CD4-positive, alpha-beta T cell (primary cell): ENCODE measurements at regions not wholly inside any gene's neighbourhood (a gene's known extent, or its start where the extent isn't known, plus 50 kb on each side); places are given as distances from the start of the nearest gene placed in this dataset.

Source experiments
- ATAC-seq: fragments of 200-7000 bp; cut with Tn5 transposase; one replicate; pipeline ENCODE4 v1.10.0; 2022; ENCODE audit warnings: mild to moderate bottlenecking; ENCODE audit not compliant: poor library complexity
- CTCF ChIA-PET: fragments of 350-600 bp; sonication (Branson Sonifier 250); formaldehyde crosslinking; loops from one replicate; lab custom pipeline; 2021; ENCODE audit warnings: antibody characterized with exemption, inconsistent platforms; lab: Charles Lee
- POLR2A ChIA-PET: fragments of 350-600 bp; sonication (Branson Sonifier 250); formaldehyde crosslinking; loops from one replicate; lab custom pipeline; 2021; ENCODE audit warnings: antibody characterized with exemption, inconsistent platforms; lab: Charles Lee
- DNase-seq, 14 experiments: peaks; one replicate each; pipeline ENCODE4 v3.0.0-alpha.2; 2013 to 2020; ENCODE audit warnings: mixed read lengths in 2 of 14
- H3K27ac ChIP-seq, 2 donors: one replicate each; pipeline versions ENCODE4 v1.5.1 to v1.7.0; 2013; ENCODE audit warnings: low read length in 2 of 2, low read depth in 1 of 2, mild to moderate bottlenecking in 1 of 2
- H3K27me3 ChIP-seq, 2 experiments: 1 replicate in 1 of 2; 2 replicates in 1 of 2; pipeline versions ENCODE4 v1.6.1 to v1.7.0; 2013; ENCODE audit warnings: low read length in 2 of 2, control low read depth in 1 of 2, mild to moderate bottlenecking in 1 of 2, moderate library complexity in 1 of 2; ENCODE audit not compliant: insufficient read depth in 2 of 2, control insufficient read depth in 1 of 2
- H3K36me3 ChIP-seq: one replicate; pipeline ENCODE4 v1.6.1; 2013; ENCODE audit warnings: low read length, control low read depth; ENCODE audit not compliant: insufficient read depth
- H3K4me1 ChIP-seq: one replicate; pipeline ENCODE4 v1.6.1; 2013; ENCODE audit warnings: low read length, control low read depth; ENCODE audit not compliant: insufficient read depth
- H3K4me3 ChIP-seq: one replicate; pipeline ENCODE4 v1.5.1; 2013; ENCODE audit warnings: mild to moderate bottlenecking, low read length, moderate library complexity
- H3K9me3 ChIP-seq, 2 experiments: 1 replicate in 1 of 2; 2 replicates in 1 of 2; pipeline versions ENCODE4 v1.6.1 to v1.7.0; 2013; ENCODE audit warnings: low read length in 2 of 2, mild to moderate bottlenecking in 2 of 2, control low read depth in 1 of 2, moderate library complexity in 1 of 2; ENCODE audit not compliant: control insufficient read depth in 1 of 2, insufficient read depth in 1 of 2
- H3K27ac Mint-ChIP-seq: one replicate; pipeline ENCODE4 v1.8.0; 2020; ENCODE audit warnings: mixed read lengths
- H3K27me3 Mint-ChIP-seq: one replicate; pipeline ENCODE4 v1.8.0; 2021; ENCODE audit warnings: mixed read lengths
- H3K36me3 Mint-ChIP-seq: one replicate; pipeline ENCODE4 v1.8.0; 2021; ENCODE audit warnings: low read depth, mixed read lengths
- H3K4me1 Mint-ChIP-seq: one replicate; pipeline ENCODE4 v1.8.0; 2021; ENCODE audit warnings: low read depth, mixed read lengths
- H3K4me3 Mint-ChIP-seq: one replicate; pipeline ENCODE4 v1.8.0; 2020; ENCODE audit warnings: mild to moderate bottlenecking, mixed read lengths
- H3K9me3 Mint-ChIP-seq: one replicate; pipeline ENCODE4 v1.8.0; 2020; ENCODE audit warnings: mixed read lengths
- intact Hi-C, 2 experiments: fragments of 100-400 bp; cut with DNase I in 1 of 2; cut with micrococcal nuclease in 1 of 2; formaldehyde crosslinking; loops; one replicate each; pipeline versions ENCODE4 v1.15.1 to v1.9.0; 2023 to 2025; cut with DNase I, micrococcal nuclease
- TF ChIP-seq, protein P1 (sequence below): fragments of 200-600 bp; IDR thresholded peaks from one replicate; pipeline ENCODE4 v1.8.0; 2022; ENCODE audit warnings: antibody characterized with exemption, mild to moderate bottlenecking

DNA sequence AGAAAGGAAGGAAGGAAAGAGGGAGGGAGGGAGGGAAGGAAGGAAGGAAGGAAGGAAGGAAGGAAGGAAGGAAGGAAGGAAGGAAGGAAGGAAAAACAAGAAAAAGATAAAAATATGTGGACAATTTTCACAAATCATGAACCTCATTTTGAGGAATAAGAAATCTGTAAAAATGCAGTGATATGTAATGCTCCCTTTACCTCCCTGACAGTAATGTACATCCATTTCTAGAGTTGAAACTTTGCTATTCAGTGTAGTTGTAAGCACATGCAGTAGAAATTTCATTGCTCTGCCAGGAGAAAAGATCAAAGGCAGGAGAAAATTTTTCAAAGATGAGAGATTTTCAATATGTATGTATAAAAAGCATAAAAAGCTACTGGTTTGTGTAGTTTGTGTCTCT is 189.5 kb upstream of the MYO3A start:
- intact Hi-C loops, result no loop called here
- no peak for ATAC-seq
- H3K4me3 Mint-ChIP-seq, result no peak overlapping the region

DNA sequence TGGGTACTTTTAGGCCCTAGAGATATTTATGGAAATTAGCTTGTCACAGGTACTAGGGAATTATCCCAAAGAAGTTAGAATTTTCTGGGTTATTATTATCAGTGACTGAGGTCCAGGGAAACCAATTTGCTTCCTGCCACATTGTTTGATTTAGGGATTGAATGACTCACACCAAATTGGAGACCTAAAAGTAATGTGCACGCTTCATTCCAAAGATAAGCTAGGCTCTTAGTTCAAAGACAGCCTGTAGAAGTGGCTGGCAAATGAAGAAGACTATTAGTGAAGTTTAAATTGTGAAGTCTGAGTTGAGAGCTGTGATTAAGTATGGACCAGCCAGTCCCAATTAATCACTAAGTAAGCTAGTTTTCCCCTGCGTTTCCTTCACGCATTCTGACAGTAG is 188.1 kb upstream of the MYO3A start:
- Mint-ChIP-seq H3K27ac (no peak overlapping the region), H3K4me1 (no peaks in the 10 kb centered on the region), H3K36me3 (no peaks in the 10 kb centered on the region), H3K9me3 (peaks cover 3% of the 10 kb centered on the region), H3K27me3 (no peaks in the 10 kb centered on the region), H3K4me3 (no peak overlapping the region)
- Histone ChIP-seq H3K27me3 (no peaks in the 10 kb centered on the region), H3K27ac (no peak overlapping the region), H3K36me3 (no peaks in the 10 kb centered on the region), H3K4me1 (no peaks in the 10 kb centered on the region), H3K9me3 (no peaks in the 10 kb centered on the region), H3K4me3 (no peak overlapping the region)
- TF ChIP-seq, protein P1, sequence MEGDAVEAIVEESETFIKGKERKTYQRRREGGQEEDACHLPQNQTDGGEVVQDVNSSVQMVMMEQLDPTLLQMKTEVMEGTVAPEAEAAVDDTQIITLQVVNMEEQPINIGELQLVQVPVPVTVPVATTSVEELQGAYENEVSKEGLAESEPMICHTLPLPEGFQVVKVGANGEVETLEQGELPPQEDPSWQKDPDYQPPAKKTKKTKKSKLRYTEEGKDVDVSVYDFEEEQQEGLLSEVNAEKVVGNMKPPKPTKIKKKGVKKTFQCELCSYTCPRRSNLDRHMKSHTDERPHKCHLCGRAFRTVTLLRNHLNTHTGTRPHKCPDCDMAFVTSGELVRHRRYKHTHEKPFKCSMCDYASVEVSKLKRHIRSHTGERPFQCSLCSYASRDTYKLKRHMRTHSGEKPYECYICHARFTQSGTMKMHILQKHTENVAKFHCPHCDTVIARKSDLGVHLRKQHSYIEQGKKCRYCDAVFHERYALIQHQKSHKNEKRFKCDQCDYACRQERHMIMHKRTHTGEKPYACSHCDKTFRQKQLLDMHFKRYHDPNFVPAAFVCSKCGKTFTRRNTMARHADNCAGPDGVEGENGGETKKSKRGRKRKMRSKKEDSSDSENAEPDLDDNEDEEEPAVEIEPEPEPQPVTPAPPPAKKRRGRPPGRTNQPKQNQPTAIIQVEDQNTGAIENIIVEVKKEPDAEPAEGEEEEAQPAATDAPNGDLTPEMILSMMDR, result no peak
- DNase-seq (no peak), ATAC-seq (no peak)
- CTCF ChIA-PET, result no interaction called here
- intact Hi-C loops, result no loop called here
- POLR2A ChIA-PET, result no interaction called here

More for the DNA sequence above, 189.5 kb upstream of the MYO3A start:
- no peaks in the 10 kb centered on the region for H3K27me3 ChIP-seq
- Mint-ChIP-seq H3K27ac (no peak overlapping the region), H3K36me3 (no peaks in the 10 kb centered on the region), H3K4me1 (no peaks in the 10 kb centered on the region), H3K27me3 (peaks cover 5% of the 10 kb centered on the region), H3K9me3 (no peaks in the 10 kb centered on the region)
- no peak for DNase-seq
- TF ChIP-seq, protein P1, result no peak
- ChIA-PET POLR2A (no interaction called here), CTCF (no interaction called here)
- H3K36me3 ChIP-seq, result no peaks in the 10 kb centered on the region
- H3K9me3 ChIP-seq, result no peaks in the 10 kb centered on the region
- H3K4me1 ChIP-seq, result no peaks in the 10 kb centered on the region
- no peak overlapping the region for H3K4me3 ChIP-seq
- H3K27ac ChIP-seq, result no peak overlapping the region

DNA sequence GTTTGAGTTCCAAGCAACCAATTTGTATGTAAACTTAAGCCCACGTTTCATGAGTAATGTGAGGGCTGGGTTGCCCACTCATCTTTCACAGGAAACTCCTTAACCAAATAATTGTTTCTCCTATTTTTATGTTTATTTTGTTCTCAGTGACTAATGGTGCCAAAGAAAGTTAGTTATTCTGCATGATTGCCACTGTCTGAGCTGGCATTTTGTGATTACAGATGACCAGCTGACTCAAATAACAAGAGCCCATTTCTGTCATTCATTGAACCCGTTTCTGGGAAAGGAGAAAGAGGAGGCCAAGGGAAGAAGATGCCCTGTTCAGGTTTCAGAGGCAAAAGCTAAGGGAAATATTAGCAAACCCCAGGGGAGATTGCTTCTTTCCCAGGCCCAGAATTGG is 186.9 kb upstream of the MYO3A start:
- POLR2A ChIA-PET, result no interaction called here
- Mint-ChIP-seq H3K9me3 (peaks cover 3% of the 10 kb centered on the region), H3K27ac (no peak overlapping the region), H3K4me1 (no peaks in the 10 kb centered on the region), H3K27me3 (no peaks in the 10 kb centered on the region), H3K4me3 (no peak overlapping the region), H3K36me3 (no peaks in the 10 kb centered on the region)
- Histone ChIP-seq H3K4me3 (no peak overlapping the region), H3K4me1 (no peaks in the 10 kb centered on the region), H3K9me3 (no peaks in the 10 kb centered on the region), H3K36me3 (no peaks in the 10 kb centered on the region), H3K27me3 (no peaks in the 10 kb centered on the region), H3K27ac (no peak overlapping the region)
- TF ChIP-seq, protein P1, result no peak
- CTCF ChIA-PET, result no interaction called here
- ATAC-seq (no peak), DNase-seq (no peak)
- intact Hi-C loops, result no loop called here
